Fibroblast of villous mesenchyme (primary cell): ENCODE measurements at regions not wholly inside any gene's neighbourhood (a gene's known extent, or its start where the extent isn't known, plus 50 kb on each side); places are given as distances from the start of the nearest gene placed in this dataset.

Experiments
- DNase-seq: peaks from one replicate; pipeline ENCODE4 v3.0.0-alpha.2; 2010; ENCODE audit warnings: low read depth
- H3K4me3 ChIP-seq: 2 replicates; pipeline ENCODE4 v1.5.1; 2011; ENCODE audit warnings: low read depth, mild to moderate bottlenecking, low read length
- CTCF ChIP-seq: IDR thresholded peaks from 2 replicates; pipeline ENCODE4 v1.5.1; 2012; ENCODE audit warnings: low read depth, mild to moderate bottlenecking, low read length; ENCODE audit not compliant: insufficient read depth

- H3K4me3 ChIP-seq: no peak overlapping the region
- TF ChIP-seq CTCF: no peak
- DNase-seq: no peak
Measured at GRCh38 chr2:59567151-59567550, 986.3 kb downstream of the BCL11A start.

GRCh38 chr2:59566739-59567138 is 986.7 kb downstream of the BCL11A start:
- DNase-seq: no peak
- no peak overlapping the region for H3K4me3 ChIP-seq
- no peak for TF ChIP-seq CTCF

GRCh38 chr2:59561281-59561680 is 992.2 kb downstream of the BCL11A start:
- no peak overlapping the region for H3K4me3 ChIP-seq
- no peak for TF ChIP-seq CTCF
- DNase-seq: no peak

GRCh38 chr2:59560769-59561168 is 992.7 kb downstream of the BCL11A start:
- no peak overlapping the region for H3K4me3 ChIP-seq
- TF ChIP-seq CTCF: no peak
- no peak for DNase-seq

- no peak overlapping the region for H3K4me3 ChIP-seq
- TF ChIP-seq CTCF: no peak
- DNase-seq: no peak
Measured at GRCh38 chr2:59540864-59541263, 1012.6 kb downstream of the BCL11A start.

- no peak for DNase-seq
- H3K4me3 ChIP-seq: no peak overlapping the region
- no peak for TF ChIP-seq CTCF
Measured at GRCh38 chr2:59538398-59538911, 1015.0 kb downstream of the BCL11A start.

GRCh38 chr2:59532808-59533207 is 1020.6 kb downstream of the BCL11A start:
- no peak for TF ChIP-seq CTCF
- no peak overlapping the region for H3K4me3 ChIP-seq
- DNase-seq: no peak
